GM18505 (cell line): ENCODE measurements at regions not wholly inside any gene's neighbourhood (a gene's known extent, or its start where the extent isn't known, plus 50 kb on each side); places are given as distances from the start of the nearest gene placed in this dataset.
"Not testable (repeated sequence)": the region's sequence is repeated elsewhere in the genome, so short reads cannot be mapped to it uniquely, and the experiment has no call there.

ENCODE experiments used
- ATAC-seq: cut with Tn5 transposase; IDR thresholded peaks from one replicate; pipeline ENCODE4 v1.9.1; 2021; ENCODE audit not compliant: unreplicated experiment
- POLR2A ChIP-seq: IDR thresholded peaks from 4 replicates; pipeline ENCODE4 v1.6.1; 2011; ENCODE audit warnings: borderline replicate concordance; ENCODE audit not compliant: insufficient read depth, insufficient read length; ENCODE audit errors: extremely low read depth

DNA sequence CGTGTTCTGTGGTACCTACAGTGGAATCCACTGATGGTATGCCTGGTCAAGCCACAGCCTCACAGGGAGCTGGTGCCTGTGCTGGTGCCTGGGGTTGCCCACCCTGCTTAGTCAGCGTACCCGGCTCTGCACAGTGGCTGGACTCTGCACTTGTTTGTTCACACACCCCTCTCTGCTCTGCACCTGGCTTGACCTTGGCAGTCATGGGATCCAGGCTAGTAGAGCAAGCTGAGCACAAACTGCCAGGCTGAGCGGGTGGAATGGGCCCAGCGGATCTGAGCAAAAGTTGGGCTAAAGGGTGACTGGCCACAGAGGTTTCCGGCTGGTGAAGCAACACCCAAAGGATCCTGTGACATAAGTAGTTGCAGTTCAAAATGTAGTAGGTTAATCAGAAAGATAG, 163.5 kb downstream of the CDH19 start:
- no peak for ATAC-seq
- no peak for TF ChIP-seq POLR2A

DNA sequence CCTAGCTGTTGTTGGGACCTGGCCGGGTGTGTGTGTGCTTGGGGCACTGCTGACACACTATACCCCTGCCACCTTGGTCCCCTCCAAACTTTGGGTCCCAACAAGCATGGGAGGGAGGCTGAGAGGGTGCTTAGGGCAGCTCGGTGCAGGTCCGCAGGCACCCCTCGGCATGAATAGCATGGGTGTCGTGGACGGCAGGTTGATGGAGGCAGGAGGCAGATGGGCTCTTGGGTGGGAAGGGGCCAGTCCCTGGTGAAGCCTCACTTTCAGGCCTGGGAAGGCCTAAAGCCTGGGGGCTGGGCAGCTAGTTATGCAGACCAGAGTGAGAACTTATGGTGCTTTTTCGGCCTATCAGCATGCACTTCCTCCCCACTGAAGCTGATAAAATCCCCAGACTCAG, 164.2 kb downstream of the CDH19 start:
- TF ChIP-seq POLR2A, result no peak
- no peak for ATAC-seq

DNA sequence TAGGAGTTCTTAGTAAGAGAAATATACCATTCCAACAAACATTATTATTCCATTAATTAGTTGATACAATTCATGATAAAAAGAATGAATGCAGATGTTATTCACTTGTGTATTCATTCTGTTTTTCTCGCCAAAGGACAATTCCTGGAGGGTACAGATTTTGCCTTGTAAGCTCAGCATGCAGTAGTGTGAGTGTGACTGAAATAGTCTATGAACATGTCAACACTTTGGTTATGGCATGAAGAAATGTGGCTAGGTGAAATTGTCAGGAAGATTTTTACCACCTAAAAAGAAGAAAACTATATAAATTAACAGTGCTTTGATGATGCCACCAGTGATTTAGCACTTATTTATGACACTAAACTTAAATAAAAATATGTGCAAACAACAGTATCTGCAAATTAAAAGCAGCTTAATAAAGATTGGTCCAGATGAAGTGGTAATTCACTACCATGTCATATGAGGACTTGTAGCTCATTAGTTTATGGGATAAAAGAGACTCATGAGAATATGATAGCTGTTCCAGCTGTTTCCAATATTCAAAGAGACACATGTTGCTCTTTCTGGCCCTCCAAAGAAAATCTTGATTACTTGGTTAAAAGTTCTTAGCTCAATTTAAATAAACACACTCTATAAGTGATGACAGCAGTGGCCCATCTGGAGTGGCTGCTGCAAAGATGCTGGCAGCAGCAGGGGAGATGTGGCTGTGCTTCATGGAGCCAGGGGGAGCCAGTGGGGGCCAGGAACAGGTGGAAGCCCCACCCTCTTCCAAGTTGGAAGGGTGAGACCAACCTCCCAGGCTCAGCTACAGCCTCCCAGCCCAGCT, 165.0 kb downstream of the CDH19 start:
- no peak for ATAC-seq
- TF ChIP-seq POLR2A, result no peak

DNA sequence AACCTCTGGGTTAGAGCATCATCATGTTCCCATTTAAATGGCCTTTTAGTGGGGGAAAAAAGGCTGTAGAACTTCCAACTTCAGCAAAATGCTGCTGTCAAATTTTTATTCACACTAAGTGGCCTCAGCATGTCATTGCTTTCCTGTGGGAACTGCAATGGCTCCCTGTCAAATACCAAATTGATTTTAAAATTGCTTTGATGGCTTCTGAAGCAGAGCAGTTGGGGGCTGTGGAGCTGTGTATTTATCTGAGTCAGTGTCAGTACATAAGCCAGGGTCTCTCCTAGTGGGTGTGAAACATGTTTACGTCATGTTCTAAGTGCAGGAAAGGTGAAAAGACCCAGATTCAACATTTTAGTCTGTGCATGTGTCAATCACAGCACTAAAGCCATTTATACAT, 171.3 kb downstream of the CDH19 start:
- ATAC-seq, result no peak
- TF ChIP-seq POLR2A, result no peak

DNA sequence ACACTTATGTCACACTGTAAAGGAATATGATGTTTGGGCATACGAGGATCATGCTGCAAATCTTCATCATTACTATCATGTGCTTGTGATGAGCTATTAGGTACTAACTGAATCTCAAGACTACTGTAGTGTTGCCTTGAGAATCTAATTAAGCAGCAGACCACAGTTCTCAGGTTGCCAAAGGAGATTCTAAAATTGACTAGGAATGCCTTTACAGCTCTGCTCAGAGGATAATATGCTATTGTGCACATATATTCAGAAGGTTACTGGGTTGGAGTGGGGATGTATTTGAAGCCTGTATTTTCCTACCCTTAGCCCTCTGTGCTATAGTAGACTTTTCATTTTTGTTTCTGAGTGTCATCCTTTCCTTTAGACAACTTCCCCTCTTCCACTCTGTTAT, 175.1 kb downstream of the CDH19 start:
- no peak for TF ChIP-seq POLR2A
- no peak for ATAC-seq

DNA sequence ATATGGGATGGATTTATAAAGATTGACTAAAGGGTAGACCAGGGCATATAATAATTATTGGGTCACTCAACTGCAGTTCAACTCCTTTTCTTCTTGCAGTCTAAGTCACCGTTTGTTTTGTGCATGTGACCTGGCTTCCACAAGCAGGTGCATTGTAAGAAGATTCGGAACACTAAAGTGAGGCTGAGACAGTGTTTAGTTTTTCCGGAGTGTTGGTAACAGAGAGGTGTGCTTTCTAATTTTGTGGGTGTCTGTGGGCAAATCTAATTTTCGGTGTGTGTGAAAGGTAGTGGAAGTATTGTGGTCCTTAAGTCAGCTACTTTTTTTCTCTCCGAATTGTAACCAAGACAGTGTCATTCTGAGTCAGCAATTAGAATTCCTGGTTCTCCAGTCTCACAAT, 184.5 kb downstream of the CDH19 start:
- ATAC-seq, result no peak
- TF ChIP-seq POLR2A, result no peak

DNA sequence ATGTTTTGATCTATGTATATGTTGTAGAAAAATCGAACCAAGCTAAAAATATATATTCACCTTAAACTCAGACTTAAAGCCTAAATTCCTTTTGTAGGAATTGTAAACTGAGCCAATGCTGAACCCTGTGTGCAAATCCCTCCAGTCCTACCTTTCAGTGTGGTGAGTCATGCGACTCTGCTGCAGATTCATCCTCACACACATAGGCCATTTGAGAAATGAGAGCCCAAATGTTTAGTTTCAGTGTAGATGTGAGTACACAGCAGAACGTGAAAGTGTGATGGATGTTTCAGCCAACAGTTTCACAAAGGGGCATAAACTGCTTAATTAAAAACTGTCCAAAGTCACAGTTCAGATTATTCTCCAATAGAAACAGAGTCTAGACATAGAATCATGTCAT, 193.2 kb downstream of the CDH19 start:
- no peak for TF ChIP-seq POLR2A
- no peak for ATAC-seq

DNA sequence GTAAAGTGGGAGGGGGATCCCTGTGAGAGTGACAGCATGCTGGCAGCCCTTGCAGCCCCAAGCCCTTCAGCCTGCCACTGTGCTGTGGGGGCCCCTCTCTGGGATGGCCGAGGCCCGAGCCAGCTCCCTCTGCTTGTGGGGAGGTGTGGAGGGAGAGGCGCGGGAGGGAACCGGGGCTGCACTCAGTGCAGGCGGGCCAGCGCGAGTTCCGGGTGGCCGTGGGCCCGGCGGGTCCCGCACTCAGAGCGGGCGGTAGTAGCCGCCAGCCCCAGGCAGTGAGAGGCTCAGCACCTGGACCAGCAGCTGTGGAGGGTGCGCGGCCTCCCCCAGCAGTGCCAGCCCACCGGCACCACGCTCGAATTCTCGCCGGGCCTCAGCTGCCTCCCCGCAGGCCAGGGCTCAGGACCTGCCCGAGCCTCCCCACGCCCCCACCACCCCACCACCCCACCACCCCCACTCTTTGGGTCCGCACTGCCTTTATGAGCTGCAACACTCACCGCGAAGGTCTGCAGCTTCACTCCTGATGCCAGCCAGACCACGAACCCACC, 208.1 kb downstream of the CDH19 start:
- TF ChIP-seq POLR2A, result no peak
- ATAC-seq, result no peak

DNA sequence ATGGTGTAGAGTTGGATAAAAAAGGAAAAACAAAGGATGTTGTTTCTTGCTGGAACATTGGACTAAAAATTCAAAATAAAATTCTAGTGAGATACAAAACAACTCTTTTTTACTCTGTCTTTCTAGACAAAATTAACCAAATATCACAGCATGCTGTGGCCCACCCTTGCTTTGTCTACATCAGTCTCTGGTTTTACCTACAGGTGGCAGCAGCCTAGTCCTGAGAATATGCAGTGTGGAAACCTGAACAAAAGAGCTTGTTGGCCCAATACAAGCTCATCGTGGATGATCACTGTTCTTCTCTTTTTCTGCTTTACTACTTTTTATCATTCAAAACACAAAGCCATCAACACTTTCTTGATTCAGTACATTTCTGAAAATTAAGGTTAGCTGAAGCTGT, 210.4 kb downstream of the CDH19 start:
- ATAC-seq, result no peak
- TF ChIP-seq POLR2A, result no peak

DNA sequence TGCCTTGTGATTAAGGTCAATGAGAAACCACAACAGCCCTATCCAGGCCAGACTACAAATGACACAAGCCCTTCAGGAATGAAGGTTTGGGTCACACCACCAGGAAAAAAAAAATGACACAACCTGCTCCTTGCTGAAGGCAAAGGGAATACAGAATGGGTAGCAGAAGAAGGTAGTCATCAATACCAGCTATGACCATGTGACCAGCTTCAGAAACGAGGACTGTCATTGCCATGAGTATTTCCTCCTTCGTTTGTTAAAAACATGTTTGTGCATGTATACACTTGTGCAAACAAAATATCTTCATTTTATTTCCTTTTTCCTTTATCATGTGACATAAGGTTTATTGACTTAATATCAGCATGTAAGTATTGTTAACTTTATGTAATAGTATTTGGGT, 226.6 kb downstream of the CDH19 start:
- no peak for ATAC-seq
- TF ChIP-seq POLR2A, result no peak

DNA sequence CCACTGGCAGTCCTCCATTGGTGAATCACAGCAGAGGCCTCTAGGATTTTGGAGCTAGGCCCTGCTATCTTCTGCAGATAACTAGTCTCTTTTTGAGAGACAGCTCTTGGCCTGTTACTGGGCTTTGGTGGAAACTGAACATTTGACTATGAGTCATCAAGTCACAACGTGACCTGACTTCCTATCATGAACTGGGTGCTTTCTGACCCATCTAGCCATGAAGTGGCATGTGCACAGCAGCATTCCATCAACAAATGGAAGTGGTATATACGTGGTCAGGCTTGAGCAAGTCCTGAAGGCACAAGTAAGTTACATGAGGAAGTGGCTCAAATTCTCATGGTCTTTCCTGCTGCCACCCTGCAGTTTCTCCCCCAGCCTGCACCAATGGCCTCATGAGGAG, 228.5 kb downstream of the CDH19 start:
- not testable (repeated sequence) for ATAC-seq

DNA sequence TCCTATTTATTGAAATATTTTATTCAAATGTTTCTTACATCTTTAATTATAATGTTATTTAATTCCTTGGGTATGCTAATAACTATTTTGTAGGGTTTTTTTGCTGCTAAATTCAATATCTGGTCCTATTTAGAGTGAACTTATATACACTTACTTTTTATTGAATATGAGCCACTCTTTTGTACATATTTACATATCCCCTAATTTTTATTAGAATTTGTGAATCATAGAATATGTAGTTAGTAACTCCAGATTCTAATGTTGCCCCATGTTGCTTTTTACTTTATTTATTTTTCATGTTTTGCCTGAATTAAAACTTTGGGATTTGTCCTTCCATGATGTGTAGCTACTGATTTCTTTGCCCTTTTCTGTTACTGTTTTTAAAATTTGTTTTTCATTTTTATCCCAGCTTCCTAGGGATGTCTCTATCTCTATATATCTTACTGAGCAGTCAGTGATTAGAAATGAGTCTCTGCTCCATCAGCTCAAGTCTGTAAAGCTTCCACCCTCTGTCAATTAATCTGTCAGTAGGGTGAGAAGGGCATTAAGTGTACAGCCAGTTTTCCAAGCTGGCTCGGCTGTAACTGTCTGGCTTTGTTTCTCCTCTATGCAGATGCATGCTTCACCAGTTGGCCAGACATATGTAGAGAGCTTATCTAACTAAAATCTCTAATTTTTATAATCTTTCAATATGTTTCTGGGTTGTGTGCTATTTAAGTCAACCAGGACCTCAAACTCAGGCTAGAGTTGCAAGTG, 256.9 kb downstream of the CDH19 start:
- no peak for ATAC-seq
- no peak for TF ChIP-seq POLR2A

DNA sequence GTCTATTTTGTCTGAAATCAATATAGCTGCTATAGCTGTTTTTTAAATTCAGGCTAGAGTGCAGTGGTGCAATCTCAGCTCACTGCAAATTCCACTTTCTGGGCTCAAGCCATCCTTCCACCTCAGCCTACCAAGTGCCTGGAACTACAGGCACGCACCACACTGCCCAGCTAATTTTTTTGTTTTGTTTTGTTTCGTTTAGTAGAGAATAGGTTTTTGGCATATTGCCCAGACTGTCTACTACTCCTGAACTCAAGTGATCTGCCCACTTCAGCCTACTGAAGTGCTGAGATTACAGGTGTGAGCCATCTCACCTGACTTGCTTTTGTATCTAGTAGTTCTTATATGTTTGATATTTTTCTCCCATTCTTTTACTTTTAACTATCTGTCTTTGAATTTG, 259.7 kb downstream of the CDH19 start:
- ATAC-seq, result no peak

DNA sequence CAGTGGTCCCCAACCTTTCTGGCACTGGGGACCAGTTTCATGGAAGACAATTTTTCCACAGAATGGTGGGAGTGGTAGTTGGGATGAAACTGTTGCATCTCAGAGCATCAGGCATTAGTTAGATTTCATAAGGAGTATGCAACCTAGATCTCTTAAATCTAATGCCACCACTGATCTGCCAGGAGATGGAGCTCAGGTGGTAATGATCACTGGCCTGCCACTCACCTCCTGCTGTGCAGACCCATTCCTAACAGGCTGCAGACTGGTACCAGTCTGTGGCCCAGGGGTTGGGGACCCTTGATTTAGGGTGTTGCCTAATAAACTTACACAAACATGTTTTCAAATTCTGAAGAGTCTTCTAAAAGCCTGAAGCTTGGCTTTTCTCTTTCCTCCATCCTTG, 261.3 kb downstream of the CDH19 start:
- ATAC-seq, result no peak
- no peak for TF ChIP-seq POLR2A

More for the DNA sequence above, 259.7 kb downstream of the CDH19 start:
- no peak for TF ChIP-seq POLR2A
